OCI-LY7 (cell line): ENCODE measurements at regions not wholly inside any gene's neighbourhood (a gene's known extent, or its start where the extent isn't known, plus 50 kb on each side); places are given as distances from the start of the nearest gene placed in this dataset.

Source experiments
- CTCF ChIP-seq: fragments of 200-600 bp; sonication (generic); conservative IDR thresholded peaks from 2 replicates; pipeline ENCODE4 v1.5.1; 2014; ENCODE audit warnings: mild to moderate bottlenecking, antibody characterized with exemption, low read length, moderate library complexity, mixed read lengths
- EZH2phosphoT487 ChIP-seq: fragments of 200-600 bp; sonication (generic); IDR thresholded peaks from 2 replicates; pipeline ENCODE4 v1.6.1; 2018; ENCODE audit warnings: low read depth, borderline replicate concordance, mild to moderate bottlenecking, mixed run types, antibody characterized with exemption, low read length, moderate library complexity, mixed read lengths

- no peak for TF ChIP-seq CTCF
- no peak for TF ChIP-seq EZH2phosphoT487
Measured at GRCh38 chr15:81642451-81642990, 268.5 kb upstream of the TMC3 start.
